ENCODE measurements at regions not wholly inside any gene's neighbourhood (a gene's known extent, or its start where the extent isn't known, plus 50 kb on each side); places are given as distances from the start of the nearest gene placed in this dataset.

DNA sequence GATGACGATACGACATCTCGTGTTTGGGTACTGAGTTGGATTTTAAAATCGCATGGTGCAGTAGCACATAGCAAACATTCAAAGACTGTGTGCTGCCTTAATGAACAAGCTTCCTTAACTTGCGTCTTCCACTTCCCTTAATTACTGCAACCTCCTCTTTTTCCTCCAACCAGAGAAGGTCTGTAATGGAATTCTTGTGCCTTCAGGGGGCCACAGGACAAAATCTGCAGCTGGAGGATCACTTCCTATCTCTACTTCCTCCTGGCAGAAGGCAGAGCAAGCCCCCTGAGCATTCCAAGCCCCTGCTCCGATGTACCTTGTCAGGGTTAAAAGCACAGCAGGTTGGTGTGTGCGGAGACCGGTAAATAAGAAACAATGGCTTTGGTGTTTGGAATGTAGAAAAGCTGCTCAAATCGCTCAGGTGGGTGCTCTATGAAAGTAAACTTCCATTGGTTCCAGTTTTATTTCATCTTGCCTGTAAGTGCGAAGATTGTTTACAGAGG lies 151.3 kb upstream of the UQCRFS1 start:
- no peaks in the 10 kb centered on the region for H3K27me3 ChIP-seq
- no peak overlapping the region for H3K27ac ChIP-seq
- TF ChIP-seq, protein P1, sequence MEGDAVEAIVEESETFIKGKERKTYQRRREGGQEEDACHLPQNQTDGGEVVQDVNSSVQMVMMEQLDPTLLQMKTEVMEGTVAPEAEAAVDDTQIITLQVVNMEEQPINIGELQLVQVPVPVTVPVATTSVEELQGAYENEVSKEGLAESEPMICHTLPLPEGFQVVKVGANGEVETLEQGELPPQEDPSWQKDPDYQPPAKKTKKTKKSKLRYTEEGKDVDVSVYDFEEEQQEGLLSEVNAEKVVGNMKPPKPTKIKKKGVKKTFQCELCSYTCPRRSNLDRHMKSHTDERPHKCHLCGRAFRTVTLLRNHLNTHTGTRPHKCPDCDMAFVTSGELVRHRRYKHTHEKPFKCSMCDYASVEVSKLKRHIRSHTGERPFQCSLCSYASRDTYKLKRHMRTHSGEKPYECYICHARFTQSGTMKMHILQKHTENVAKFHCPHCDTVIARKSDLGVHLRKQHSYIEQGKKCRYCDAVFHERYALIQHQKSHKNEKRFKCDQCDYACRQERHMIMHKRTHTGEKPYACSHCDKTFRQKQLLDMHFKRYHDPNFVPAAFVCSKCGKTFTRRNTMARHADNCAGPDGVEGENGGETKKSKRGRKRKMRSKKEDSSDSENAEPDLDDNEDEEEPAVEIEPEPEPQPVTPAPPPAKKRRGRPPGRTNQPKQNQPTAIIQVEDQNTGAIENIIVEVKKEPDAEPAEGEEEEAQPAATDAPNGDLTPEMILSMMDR (IDR thresholded peaks at IDR 0.05): no peak
- DNase-seq (ENCODE audit: low spot score): peak; percentile 16
- no peak overlapping the region for H3K4me3 ChIP-seq
- peaks cover 0 to 13% of the 10 kb centered on the region in 2 donors for H3K9me3 ChIP-seq
- H3K4me1 ChIP-seq: no peaks in the 10 kb centered on the region
- H3K36me3 ChIP-seq: no peaks in the 10 kb centered on the region

DNA sequence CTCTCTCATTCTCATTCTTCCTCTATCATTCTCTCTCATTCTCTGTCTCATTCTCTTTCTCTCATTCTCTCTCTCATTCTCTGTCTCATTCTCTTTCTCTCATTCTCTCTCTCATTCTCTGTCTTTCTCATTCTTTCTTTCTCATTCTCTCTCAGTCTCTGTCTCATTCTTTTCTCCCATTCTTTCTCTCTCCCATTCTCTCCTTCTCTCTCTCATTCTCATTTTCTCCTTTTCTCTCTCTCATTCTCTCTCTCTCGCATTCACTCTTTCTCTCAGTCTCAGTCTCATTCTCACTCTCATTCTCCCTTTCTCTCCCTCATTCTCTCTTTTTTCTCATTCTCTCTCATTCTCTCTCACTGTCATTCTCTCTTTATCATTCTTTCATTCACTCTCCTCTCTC lies 152.0 kb upstream of the UQCRFS1 start:
- Histone ChIP-seq H3K4me3 (no peak overlapping the region), H3K27ac (no peak overlapping the region), H3K4me1 (no peaks in the 10 kb centered on the region), H3K27me3 (no peaks in the 10 kb centered on the region), H3K9me3 (peaks cover 0 to 13% of the 10 kb centered on the region in 2 donors), H3K36me3 (no peaks in the 10 kb centered on the region)
- TF ChIP-seq, protein P1 (IDR thresholded peaks at IDR 0.05): no peak
- no peak for DNase-seq (ENCODE audit: low spot score)

DNA sequence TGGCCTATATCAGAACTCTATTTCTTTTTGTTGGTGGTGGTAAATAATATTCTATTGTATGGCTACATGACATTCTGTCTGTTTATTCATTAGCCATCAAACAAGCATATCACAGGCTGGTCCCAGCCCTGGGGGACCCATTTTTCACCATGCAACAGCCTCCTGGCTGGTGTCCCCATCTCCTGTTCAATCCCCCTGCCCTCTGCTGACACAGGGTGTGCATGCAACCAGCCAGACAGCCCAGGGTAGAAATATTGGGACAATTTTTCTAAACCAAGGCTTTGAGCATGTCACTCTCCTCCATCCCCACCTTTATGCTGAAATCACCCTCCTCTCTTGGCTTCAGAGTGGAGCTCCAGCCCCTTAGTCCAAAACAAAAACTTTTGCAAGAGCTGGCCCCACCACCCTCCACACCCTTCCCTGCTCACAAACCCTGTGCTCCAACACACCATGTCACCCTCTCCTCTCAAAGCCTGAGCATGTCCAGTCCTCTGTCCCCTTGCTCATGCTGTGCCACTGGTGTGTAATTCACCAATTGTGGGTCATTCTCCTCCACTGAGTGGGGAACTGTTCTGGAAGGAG lies 153.0 kb upstream of the UQCRFS1 start:
- Histone ChIP-seq H3K36me3 (no peaks in the 10 kb centered on the region), H3K27me3 (no peaks in the 10 kb centered on the region), H3K9me3 (peaks cover 0 to 13% of the 10 kb centered on the region in 2 donors), H3K4me3 (no peak overlapping the region), H3K27ac (no peak overlapping the region), H3K4me1 (no peaks in the 10 kb centered on the region)
- TF ChIP-seq, protein P1 (IDR thresholded peaks at IDR 0.05): no peak
- DNase-seq (ENCODE audit: low spot score): peak; percentile 48

DNA sequence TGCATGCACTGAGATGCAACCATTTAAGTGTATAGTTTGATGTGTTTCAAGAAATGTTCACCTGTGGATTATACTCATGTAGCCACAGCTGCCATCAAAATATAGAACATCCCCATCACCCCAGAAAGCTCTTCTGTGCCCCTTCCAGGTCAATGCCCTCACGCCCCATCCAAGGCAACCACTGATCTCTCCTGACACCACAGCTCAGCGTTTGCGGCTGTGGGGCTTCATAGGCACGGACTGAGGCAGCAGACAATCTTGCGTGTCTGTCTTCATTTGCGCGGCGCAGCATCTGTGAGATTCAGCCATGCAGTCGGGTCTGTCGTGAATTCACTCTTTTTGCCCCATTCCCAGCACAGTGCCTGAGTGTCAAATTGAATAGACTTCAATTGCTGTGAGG lies 153.8 kb upstream of the UQCRFS1 start:
- TF ChIP-seq, protein P1 (IDR thresholded peaks at IDR 0.05): no peak
- Histone ChIP-seq H3K27me3 (no peaks in the 10 kb centered on the region), H3K27ac (no peak overlapping the region), H3K9me3 (peaks cover 0 to 10% of the 10 kb centered on the region in 2 donors), H3K4me3 (no peak overlapping the region), H3K36me3 (no peaks in the 10 kb centered on the region), H3K4me1 (no peaks in the 10 kb centered on the region)
- no peak for DNase-seq (ENCODE audit: low spot score)

DNA sequence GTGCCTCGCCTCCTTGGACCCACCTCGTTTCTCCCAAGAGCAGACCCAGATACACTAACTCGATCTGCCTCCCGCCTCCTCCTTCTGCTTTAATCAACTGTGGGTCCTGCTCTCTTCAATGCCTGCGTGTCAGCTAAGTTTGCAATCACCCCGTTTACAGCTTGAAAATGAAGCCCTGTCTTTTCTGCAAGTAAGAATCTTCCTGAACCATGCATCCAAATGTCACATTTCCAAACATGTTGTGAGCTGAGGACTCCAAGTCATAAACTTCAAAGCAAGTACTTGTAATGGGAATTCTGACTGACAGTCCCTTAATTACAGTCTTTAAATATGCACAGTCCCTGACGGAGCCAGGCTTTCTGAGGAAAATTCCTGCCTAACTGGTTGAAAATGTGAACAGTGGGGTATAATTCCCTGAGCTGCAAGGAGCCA lies 154.9 kb upstream of the UQCRFS1 start:
- H3K9me3 ChIP-seq: no peaks in the 10 kb centered on the region
- H3K4me1 ChIP-seq: no peaks in the 10 kb centered on the region
- no peak for DNase-seq (ENCODE audit: low spot score)
- no peaks in the 10 kb centered on the region for H3K27me3 ChIP-seq
- H3K27ac ChIP-seq: no peak overlapping the region
- no peaks in the 10 kb centered on the region for H3K36me3 ChIP-seq
- TF ChIP-seq, protein P1 (IDR thresholded peaks at IDR 0.05): no peak
- H3K4me3 ChIP-seq: no peak overlapping the region

DNA sequence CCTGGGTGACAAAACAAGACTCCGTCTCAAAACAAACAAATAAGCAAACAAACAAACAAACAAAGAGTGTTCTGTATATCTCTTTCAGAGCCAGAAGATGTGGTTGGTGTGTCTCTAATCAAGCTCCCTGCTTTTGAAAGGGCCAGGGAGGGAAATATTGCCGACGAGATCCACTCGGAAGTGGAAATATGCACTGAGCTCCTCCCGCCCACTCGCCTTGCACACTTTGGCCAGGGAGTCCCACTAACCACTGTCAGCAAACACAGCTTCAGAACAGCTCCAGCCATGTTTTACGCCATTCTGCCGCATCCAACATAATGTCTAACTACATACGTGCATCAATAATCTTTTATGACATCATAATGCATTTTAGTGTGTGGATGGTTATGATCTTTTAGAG lies 155.5 kb upstream of the VSTM2B start:
- H3K4me1 ChIP-seq: no peaks in the 10 kb centered on the region
- H3K27me3 ChIP-seq: no peaks in the 10 kb centered on the region
- no peaks in the 10 kb centered on the region for H3K36me3 ChIP-seq
- H3K27ac ChIP-seq: no peak overlapping the region
- H3K9me3 ChIP-seq: no peaks in the 10 kb centered on the region
- TF ChIP-seq, protein P1 (IDR thresholded peaks at IDR 0.05): no peak
- no peak overlapping the region for H3K4me3 ChIP-seq
- DNase-seq (ENCODE audit: low spot score): no peak
